GM10248 (cell line): ENCODE measurements at regions not wholly inside any gene's neighbourhood (a gene's known extent, or its start where the extent isn't known, plus 50 kb on each side); places are given as distances from the start of the nearest gene placed in this dataset.

ENCODE experiments used
- CTCF ChIA-PET: fragments of 300-600 bp; sonication (Branson Sonifier 250); formaldehyde crosslinking; extraction: SDS; loops from one replicate; lab custom pipeline; 2021; ENCODE audit warnings: antibody characterized with exemption; lab: Yijun Ruan, JAX
- POLR2A ChIA-PET: fragments of 350-650 bp; sonication (Branson Sonifier 250); formaldehyde crosslinking; extraction: SDS; loops from one replicate; lab custom pipeline; 2020; ENCODE audit warnings: antibody characterized with exemption; lab: Yijun Ruan, JAX
- DNase-seq: peaks from one replicate; pipeline ENCODE4 v3.0.0; 2012; ENCODE audit errors: extremely low spot score
- TF ChIP-seq, protein P1 (sequence below): IDR thresholded peaks from 2 replicates; pipeline ENCODE4 v1.5.1; 2012; ENCODE audit warnings: mild to moderate bottlenecking, low read depth; ENCODE audit errors: extremely low read depth, missing control alignments, control extremely low read depth

DNA sequence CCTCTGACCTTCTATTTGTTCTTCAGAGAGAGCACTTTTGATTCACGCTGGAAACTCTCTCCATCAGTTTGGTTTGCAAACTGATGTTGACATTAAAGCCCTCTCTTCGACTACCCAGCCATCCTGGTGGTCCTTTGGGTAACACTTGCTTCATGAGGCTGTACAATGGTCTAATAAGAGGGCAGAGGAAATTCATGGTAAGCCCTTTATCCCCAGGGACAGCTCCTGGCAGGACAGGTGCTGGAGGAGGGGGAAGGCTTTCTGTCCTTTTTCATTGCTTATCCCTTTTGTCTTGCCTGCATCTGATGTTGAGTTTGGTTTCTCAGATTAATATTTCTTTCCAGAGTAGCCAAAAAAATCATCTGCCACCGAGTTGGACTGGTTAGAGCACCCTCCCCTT, 52.1 kb upstream of the CD93 start:
- TF ChIP-seq, protein P1, sequence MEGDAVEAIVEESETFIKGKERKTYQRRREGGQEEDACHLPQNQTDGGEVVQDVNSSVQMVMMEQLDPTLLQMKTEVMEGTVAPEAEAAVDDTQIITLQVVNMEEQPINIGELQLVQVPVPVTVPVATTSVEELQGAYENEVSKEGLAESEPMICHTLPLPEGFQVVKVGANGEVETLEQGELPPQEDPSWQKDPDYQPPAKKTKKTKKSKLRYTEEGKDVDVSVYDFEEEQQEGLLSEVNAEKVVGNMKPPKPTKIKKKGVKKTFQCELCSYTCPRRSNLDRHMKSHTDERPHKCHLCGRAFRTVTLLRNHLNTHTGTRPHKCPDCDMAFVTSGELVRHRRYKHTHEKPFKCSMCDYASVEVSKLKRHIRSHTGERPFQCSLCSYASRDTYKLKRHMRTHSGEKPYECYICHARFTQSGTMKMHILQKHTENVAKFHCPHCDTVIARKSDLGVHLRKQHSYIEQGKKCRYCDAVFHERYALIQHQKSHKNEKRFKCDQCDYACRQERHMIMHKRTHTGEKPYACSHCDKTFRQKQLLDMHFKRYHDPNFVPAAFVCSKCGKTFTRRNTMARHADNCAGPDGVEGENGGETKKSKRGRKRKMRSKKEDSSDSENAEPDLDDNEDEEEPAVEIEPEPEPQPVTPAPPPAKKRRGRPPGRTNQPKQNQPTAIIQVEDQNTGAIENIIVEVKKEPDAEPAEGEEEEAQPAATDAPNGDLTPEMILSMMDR = no peak
- POLR2A ChIA-PET = no interaction called here
- CTCF ChIA-PET = no interaction called here
- no peak for DNase-seq

DNA sequence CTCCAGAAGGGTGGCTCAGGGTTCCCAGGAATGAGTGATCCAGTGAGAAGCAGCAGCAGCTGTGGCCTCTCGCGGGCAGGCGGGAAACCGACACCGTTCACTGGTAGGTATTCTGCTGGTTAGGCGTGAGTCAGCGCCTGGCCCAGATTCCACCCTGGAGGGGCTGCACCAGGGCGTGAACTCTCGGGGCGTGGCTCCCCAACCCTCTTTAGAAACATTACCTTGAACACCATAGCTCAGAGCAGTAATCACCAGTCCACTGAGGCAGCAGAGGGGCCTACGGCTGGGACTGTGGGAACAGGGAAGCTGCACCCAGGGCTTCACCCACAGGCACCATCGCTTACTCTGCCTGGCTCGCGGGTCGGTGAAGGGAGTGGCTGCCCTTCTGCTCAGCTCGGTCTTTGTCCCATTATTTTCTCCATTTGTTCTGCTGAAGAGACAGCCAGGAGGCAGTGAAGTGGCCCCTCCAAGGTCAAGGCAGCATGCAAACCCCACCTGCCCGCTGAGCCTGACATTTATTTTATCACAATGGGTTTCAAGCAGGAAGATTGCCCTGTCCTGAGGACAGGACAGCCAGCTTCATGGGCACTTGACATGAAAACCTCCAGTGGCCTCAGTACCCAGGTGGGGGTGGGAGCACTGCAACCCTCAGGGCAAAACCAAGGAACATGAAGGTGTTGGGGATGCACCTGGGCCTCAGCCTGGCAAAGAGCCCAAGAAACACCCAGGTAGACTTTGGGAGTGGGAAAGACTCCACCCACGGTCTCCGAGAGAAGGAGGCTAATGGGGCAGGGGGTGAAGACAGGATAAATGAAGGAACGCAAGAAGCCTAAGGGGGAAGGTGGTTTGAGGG, 51.0 kb upstream of the CD93 start:
- ChIA-PET POLR2A (interaction anchor here (0.6 kb wide), 1 partner anchor 27 kb away, joined by 15 read pairs; no protein-coding TSS in a partner anchor), CTCF (interaction anchor here (2.0 kb wide), 1 partner anchor 12 kb away, joined by 6 read pairs; no protein-coding TSS in a partner anchor)
- TF ChIP-seq, protein P1 = no peak
- DNase-seq = no peak

- CTCF ChIA-PET = interaction anchor here (2.0 kb wide), 1 partner anchor 10 kb away, joined by 6 read pairs; no protein-coding TSS in a partner anchor
Observed at GRCh38 chr20:23135449-23136420, 49.6 kb upstream of the CD93 start.

More at GRCh38 chr20:23135449-23136420, 49.6 kb upstream of the CD93 start:
- TF ChIP-seq, protein P1 = no peak
- POLR2A ChIA-PET = no interaction called here
- DNase-seq = no peak
